ENCODE measurements at regions not wholly inside any gene's neighbourhood (a gene's known extent, or its start where the extent isn't known, plus 50 kb on each side); places are given as distances from the start of the nearest gene placed in this dataset.

DNA sequence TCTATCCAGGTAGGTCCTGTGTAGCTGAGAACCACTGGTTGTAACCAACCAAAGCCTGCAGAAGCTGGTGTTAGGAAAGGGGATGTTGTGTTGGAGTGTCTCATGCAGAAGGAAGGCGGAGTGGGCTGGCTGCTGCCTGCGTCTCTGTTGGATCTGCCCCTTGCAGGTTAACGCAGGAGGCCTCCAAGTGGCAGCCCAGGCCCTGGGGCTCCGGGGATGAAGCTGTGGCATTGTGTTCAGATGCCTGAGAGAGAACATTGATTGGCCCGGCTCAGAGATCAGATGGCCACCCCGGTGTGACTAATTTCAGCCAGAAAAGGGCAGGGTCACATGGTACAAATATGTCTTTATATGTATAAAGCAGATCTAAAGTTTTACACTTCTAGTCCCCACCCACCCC, 216.0 kb downstream of the GLI2 start:
- TF ChIP-seq SP1 (IDR thresholded peaks at IDR 0.05) (no peak), BHLHE40 (IDR thresholded peaks at IDR 0.05; ENCODE audit: borderline replicate concordance) (no peak), FOXK2 (IDR thresholded peaks at IDR 0.05) (no peak), ZNF384 (IDR thresholded peaks at IDR 0.05) (no peak), SUZ12 (IDR thresholded peaks at IDR 0.05) (no peak), FOXM1 (IDR thresholded peaks at IDR 0.05; ENCODE audit: borderline replicate concordance) (no peak), CTBP1 (IDR thresholded peaks at IDR 0.05; ENCODE audit: borderline replicate concordance) (no peak)
